GM21528 (cell line): ENCODE measurements at regions not wholly inside any gene's neighbourhood (a gene's known extent, or its start where the extent isn't known, plus 50 kb on each side); places are given as distances from the start of the nearest gene placed in this dataset.

ENCODE experiments used
- ATAC-seq: cut with Tn5 transposase; IDR thresholded peaks from one replicate; pipeline ENCODE4 v1.9.1; 2021; ENCODE audit warnings: mild to moderate bottlenecking, moderate library complexity; ENCODE audit not compliant: unreplicated experiment, low FRiP score

GRCh38 chr12:91618281-91618680, 435.7 kb upstream of the DCN start:
- no peak for ATAC-seq

DNA sequence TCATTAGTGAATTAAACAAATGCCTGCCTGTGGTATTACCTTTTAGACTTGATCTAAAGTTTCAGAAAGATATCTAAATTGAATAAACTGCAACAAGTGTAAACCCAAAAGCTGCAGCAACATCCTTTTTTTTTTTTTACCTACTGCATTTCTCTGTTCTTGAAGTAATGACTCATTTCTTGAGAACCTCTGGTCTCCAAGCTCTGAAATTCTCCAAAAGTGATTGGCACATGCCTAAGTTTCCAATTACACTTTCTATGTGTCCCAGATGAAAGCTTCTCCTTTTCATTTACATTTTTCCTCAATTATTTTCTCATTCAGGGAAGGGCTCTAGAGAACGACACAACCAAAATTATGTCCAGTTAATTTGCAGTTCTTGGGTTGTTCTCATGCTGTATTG, 435.2 kb upstream of the DCN start:
- ATAC-seq: no peak

DNA sequence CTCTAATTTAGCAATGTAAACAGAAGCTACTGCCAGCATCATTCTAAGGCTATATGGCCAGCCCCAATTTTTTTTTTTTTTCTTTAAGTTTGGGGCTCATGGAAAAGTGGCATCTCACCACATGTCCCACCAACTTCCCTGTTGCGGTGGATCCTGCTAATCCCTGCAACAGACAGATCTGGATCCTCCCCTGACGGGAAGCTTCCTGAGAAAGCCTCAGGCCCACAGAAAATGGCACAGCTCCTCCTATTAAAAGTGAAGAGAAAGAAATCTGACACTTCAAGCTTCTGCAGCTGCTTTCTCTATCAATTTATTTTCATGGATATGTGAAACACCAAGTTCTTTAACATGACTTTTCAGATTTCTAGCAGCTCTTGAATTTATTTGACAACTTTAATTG, 433.8 kb upstream of the DCN start:
- ATAC-seq: no peak

DNA sequence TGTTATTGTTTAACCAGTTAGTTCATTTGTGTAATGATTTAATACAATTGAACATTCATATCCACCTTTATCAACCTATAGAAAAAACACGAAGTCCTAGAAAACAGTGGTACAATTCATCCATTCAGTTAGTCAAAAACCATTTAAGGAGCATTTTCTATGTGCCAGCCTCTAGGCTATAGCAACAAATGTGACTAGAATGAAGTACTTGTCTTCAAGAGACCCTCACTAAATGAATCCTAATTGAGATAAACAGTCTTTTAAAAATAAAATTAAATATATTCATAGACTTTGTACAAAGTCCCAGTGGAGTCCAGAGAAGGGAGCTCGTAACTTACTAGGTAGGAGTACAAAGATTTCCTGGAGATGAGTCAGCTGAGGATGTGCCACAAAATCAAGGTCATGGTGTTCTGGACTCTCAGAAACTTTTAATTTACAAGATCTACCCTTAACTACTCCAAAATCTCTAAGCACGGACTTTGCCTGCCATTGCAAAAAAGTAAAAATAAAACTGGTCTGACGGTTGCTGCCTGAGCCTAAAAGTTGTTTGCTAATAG, 430.7 kb upstream of the DCN start:
- no peak for ATAC-seq

GRCh38 chr12:91610561-91610960, 427.9 kb upstream of the DCN start:
- no peak for ATAC-seq

DNA sequence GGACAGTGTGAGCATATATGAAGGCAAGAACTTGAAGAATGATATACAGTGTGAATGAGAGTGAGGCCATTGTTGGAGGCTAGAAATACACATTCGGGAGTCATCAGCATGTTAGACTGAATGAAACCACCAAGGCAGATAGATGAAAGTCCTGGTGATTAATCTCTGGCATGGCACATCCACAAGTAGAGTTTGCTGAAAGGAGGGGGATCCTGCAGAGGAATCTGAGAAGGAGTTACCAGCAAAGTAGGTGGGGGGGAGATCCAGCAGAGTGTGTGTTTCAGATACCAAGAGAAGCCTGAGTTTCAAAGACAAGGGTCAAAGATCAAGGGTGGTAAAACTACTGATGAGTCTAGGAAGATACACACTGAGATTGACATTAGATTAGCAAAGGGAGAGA, 426.7 kb upstream of the DCN start:
- ATAC-seq: no peak

- no peak for ATAC-seq
These were observed 425.9 kb upstream of the DCN start for GRCh38 chr12:91608542-91608941.

DNA sequence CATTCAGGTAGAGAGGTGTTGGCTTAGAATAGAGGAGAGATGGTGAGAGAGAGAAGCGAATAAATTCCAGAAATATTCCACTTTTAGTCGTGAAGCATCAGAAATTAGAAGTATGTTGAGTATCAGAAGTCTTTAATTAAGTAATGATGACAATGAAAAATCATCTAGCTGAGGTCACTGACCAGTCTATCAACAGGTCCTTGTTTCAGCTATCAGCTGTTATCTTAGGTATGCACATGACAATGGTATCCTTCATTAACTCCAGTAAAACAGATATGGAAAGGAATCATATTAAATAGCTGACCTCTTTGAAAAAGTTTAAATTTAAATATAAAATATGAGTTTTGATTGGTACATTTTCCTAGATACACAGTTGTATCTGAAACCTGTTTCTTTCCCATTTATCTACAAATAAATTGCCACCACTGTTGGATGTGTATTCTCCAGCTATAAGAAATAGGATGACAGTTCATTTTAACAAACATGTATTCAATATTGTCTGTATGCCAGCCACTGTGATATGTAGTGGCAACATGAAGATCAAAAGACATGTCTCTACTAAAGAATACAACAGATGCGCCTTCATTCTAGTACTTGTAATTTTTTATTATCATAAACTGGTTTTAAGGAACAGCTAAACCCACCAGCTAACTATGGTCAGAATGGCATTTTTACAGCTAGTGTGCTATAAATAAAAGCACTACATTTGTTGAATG, 424.2 kb upstream of the DCN start:
- ATAC-seq: no peak

GRCh38 chr12:91604897-91605296, 422.3 kb upstream of the DCN start:
- ATAC-seq: no peak

DNA sequence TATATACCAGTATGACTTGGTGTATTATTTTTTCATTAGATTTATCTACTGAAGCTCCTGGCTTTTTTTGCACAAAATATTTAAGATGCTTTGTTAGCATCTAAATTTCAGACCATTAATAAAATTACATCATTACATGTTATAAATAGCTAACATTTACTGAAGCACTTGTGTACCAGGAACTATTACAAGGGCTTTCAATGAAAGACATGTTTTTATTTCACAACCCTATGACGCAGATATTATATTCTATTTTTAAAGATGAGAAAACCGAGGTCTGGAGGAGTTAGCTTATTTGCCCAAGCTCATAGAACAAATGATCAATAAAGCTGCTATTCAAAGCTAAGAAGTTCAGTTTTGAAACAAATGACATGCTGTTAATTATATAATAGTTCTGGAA, 420.4 kb upstream of the DCN start:
- ATAC-seq: no peak

GRCh38 chr12:91601054-91601453, 418.4 kb upstream of the DCN start:
- ATAC-seq: no peak

DNA sequence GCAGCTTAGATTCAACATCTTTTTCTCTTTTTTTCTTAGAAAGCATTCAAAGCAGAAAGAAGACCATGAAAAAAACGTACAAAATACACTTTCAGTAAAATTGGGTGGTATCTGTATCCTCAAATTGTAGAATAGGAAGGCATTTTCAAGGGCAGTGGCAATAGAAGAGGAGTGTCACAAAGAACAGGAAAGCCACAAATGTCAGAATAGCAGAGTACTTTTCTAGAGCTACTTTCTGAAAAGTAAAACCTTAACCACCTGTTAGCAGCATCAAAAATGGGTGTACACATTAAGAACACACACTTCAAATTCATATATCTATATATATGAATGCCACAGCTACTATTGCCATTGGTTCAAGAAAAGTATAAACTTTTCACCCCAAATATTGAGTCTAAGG, 412.1 kb upstream of the DCN start:
- no peak for ATAC-seq

- ATAC-seq: no peak
These were observed 409.0 kb upstream of the DCN start for GRCh38 chr12:91591639-91591987.

DNA sequence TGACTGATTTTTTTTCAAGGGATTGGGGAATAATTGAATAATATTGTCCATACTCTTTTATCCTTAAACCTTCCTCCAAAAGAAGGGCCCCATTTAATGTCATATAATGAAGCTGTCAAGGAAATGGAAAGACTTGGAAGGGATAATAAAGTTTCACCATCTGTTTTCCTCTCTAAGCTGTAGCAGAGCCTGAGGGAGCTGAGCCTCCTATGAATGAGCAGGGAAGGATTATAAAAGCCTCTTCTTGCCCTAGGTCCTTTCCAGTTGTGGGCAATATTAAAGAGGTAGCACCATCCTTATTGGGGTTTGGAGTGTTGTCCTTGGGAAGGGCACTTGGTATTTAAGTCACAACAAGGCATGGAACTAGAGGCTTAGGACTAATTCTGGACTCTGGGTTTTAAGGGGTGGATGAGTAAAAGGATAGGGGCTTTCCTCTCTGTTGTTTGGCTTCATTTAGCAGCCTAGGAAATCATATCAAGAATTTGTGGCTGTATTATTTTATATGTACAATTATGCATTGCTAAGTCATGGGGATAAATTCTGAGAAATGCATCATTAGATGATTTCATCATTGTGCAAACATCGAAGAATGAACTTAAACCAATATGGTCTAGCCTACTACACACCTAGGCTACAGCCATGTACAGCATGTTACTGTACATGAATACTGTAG, 408.5 kb upstream of the DCN start:
- ATAC-seq: no peak

DNA sequence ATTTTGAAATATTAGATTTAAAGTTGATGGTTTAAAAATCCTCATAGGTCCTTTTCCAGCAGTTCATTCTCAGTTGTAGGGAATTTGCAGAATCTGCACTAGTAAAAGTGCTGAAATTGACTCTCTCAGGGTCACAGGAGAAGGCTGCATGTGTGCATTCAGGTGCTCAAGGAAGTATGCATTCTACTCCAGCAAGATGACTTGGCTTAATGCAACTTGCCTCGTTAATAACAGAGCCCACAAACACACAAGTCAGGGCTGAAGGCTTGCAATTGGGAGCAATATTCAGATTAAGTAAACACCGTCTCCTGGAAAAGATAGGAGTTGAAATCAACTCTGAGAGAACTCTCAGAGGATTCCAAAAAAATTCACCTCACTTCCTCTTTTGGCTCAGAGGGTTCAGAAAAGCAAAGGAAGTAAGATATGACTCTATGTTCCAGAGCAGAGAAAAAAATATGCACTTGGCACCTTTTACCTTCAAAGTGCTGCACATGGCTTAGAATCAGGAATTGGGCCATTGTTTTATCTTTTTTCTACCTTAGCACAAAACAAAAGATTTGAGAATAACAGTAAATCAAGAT, 406.3 kb upstream of the DCN start:
- ATAC-seq: no peak

GRCh38 chr12:91586015-91586414, 403.4 kb upstream of the DCN start:
- ATAC-seq: no peak

DNA sequence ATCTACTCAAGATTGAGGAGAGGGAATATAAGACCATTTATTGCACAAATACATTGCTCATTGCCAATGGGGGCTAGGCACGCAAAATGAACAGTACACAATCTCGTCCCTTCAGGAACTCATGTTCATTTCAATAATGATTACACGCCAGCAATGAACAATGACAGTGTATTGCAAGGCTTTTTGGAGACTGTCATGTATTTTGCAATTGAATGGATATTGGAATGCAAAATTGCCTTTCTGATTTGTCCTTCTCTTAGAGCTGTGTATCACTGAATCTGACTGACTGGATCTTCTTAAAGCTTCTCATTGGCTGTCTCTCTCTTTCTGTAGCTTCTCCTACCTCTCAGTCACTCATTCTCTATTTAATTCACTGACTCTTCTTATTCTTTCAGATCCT, 400.2 kb upstream of the DCN start:
- ATAC-seq: no peak

DNA sequence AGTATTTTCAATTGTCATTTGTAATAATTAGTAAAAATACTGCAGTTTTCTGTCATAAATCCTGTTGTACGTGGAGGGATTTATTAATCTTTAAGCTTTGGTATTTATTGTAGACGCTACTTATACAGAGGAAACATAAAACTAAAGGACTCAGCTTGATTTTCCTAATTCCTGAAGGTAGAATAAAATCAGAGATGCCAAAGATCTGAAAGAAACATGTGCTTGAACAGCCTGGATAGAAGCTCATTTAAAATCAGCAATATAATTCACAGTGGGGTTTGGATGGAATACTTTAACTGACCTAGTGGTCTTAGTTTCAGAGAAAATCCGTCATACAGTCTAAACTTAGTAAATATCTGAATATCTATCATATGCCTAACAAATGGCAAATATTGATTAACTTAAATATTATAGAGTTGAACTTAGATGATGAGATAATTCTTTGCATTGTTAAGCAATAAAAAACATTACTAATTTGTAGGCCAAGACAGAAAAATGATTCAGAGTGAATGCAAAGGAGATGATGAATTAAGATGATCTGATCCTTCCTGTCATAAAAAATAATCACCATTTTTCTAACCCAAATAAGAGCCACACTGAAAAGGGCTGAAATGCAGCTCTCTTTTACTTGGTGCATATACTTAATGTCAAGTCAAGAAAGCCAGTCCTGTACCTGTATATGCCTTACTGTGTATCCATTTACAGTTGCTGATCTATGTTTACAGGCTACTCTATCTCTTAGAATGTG, 397.1 kb upstream of the DCN start:
- no peak for ATAC-seq

DNA sequence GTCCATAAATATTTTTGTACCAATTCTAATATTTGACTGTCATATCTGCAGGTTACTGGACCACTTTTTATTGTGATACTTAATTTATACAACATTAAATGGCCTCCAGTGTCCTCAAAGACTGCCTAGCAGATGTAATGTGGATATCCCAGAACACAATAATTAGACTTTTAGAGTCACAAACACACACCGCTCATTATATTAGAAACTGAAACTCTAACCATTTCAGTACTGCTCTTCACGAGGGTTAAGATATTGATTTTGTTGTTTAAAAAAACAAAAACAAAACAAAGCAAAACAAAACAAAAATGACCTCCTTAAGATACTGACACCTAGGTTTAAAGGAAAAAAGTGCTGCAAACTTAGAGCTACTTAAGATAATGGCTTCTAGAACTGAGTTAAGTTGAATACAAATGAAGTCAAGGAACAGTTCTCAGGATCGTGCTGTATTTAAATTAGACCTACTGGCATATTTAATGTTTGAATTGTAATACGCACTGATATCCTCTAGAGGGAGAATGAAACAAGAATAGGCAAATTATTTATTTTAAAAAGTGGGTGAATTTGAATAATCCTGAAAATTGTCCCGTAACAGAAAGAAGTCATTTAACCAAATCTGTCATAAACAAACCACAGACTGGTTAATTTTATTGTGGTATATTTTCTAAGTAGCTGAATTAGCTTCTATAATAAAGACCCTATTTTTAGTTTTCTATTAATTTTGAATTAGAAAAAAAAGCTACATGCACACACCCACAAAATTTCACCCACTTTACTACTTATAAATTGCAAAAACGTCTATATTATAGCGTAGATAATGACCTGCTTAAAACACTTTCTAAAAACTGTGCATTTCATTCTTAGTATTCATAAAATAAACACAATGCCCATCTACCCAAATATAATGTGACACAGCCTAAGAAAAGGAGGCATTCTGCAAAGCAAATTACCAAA, 395.2 kb upstream of the DCN start:
- ATAC-seq: peak; percentile 76

- no peak for ATAC-seq
These were observed 393.8 kb upstream of the DCN start for GRCh38 chr12:91576432-91576831.
